Cardiac septum (tissue), 1 donor: ENCODE measurements at regions not wholly inside any gene's neighbourhood (a gene's known extent, or its start where the extent isn't known, plus 50 kb on each side); places are given as distances from the start of the nearest gene placed in this dataset.

Source experiments
- DNase-seq: peaks from one replicate; pipeline ENCODE4 v3.0.0-alpha.2; 2020; ENCODE audit warnings: low spot score
- intact Hi-C: fragments of 100-400 bp; cut with DNase I; formaldehyde crosslinking; loops from one replicate; pipeline ENCODE4 v1.14.0; 2022
- donor health status: DM: no; HTN: no; CAD: no.

DNA sequence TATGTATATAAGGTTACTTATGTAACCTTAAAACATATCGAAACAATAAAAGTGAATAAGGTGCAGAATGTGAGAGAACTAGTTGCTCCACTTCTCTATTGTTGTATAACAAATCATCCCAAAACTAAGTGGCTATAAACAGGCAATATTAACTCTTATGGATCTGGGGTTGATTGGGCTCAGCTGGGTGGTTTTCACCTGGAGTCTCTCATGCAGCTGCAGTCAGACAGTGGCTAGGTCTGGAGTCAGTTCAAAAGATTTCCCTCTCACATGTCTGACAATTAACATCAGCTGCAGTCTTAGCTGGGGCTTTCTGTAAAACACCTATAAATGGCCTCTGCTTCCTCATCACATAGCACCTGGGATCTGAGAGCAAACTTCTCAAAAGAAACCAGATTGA is 288.4 kb upstream of the SASH1 start:
- intact Hi-C loops: no loop called here
- no peak for DNase-seq

DNA sequence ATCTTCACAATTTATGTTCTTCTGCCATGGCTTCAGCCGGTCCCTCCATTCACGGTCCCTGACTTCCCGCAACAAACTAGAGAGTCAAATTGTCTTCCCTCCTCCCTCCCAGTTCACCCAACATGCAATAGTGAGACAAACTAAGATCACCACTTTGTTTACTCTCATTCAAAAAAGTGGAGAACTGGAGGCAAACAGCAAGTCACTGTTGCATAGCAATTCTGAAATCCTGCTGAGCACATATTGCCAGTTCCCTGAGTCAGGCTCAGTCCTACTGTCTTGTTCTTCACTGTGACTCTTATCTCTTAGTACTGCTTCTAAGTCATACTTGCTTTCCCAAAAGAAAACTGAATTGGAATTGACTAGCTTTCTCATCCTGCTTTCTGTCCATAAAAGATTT is 287.2 kb upstream of the SASH1 start:
- DNase-seq: no peak
- intact Hi-C loops: no loop called here

DNA sequence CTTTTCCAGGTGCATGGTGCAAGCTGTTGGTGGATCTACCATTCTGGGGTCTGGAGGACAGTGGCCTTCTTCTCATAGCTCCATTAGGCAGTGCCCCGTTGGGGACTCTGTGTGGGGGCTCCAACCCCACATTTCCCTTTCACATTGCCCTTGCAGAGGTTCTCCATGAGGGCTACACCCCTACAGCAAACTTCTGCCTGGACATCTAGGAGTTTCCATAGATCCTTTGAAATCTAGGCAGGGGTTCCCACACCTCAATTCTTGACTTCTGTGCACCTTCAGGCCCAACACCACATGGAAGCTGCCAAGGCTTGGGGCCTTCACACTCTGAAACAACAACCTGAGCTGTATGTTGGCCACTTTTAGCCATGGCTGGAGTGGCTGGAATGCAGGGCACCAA is 282.8 kb upstream of the SASH1 start:
- DNase-seq: no peak
- intact Hi-C loops: no loop called here

DNA sequence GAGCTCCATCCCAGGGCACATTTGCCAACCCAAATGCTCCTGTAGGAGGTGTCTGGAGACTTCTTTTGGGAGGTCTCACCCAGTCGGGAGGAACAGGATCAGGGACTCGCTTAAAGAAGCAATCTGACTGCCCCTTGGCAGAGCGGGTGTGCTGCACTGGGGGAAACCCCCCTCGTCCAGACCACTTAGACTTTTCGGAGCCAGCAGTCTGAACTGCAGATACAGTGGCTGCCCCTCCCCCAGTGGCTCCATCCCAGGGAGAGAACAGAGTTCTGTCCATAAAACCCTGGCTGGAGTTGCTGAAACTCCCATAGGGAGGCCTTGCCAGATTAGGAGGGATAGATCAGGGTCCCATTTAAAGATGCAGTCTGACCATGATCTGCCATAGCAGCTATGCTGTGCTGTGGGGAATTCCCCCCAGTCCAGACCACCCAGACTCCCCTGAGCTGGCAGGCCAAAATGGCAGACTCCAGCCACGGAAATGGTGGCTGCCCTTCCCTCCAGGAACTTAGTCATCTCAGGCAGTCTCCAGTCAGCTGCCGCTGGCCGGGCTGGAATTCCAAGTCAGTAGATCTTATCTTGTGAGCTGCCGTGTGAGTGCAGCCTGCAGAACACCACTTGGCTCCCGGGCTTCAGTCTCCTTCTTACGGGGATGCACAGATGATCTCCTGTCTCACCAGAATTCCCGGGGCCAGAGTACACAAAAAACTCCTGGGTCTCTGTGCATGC is 278.1 kb upstream of the SASH1 start:
- DNase-seq: no peak
- intact Hi-C loops: no loop called here

DNA sequence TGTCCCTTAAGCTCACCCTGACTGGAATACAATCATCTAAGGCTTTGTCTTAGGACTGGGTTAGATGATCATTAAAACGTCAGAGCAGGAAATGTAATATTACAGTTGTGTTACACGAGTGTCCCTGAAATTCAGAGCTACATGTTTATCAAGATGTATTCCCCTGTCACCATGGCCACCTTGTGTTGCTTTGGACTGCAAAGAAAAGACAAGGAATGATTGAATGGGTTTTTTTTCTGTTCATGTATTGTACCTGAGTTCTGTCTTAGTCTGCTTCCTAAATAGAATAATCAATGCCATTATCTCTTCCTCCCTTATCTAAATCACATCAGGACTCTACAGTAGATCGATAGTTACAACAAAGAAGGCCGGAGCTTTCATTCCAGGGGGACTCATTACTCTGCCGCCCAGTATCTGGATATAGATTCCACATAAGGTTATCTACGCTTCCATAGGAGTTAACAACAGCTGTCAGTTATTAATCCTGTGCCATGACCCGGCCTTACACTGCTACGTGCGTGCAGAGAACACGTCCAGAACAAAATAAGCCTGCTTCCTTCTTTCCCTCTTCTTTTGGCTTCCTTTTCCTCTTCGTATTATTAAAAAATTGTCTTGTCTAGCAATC is 274.1 kb upstream of the SASH1 start:
- intact Hi-C loops: no loop called here
- DNase-seq: no peak

DNA sequence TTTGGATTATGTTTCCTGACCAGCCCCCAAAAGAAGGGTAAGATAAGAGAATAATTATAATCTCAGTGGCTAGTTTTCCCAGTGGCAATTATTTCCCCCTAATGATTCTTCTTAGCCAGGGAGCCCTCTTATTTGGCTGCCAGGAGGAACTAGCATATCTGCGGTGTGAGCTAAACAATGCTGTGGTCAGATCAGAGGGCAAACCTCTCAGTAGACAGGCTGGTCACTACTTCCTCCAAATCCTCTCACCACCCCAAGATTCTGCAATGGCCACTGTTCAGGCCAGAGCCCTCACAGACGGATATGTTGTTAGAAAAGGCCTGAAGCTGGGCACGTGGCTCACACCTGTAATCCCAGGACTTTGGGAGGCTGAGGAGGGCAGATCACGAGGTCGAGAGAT is 273.4 kb upstream of the SASH1 start:
- intact Hi-C loops: no loop called here
- DNase-seq: no peak

DNA sequence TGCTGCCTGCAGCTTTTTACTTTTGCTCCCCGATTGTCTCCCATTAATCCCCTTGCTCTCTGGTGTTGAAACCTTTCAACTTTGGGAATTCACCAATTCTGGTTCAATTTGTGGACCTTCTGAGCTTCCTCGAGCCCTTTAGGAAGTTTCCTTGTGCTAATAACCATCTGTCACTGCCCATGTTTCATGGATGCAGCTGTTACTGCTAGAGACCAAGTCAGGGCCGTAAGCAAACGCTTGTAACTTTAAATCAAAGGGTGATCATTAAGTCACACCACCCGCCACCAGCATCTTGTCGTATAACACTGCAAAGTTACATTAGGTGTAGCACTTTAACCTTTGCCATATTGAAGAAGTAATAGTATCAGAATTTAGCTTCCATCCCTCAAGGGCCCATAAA is 268.3 kb upstream of the SASH1 start:
- intact Hi-C loops: no loop called here

DNA sequence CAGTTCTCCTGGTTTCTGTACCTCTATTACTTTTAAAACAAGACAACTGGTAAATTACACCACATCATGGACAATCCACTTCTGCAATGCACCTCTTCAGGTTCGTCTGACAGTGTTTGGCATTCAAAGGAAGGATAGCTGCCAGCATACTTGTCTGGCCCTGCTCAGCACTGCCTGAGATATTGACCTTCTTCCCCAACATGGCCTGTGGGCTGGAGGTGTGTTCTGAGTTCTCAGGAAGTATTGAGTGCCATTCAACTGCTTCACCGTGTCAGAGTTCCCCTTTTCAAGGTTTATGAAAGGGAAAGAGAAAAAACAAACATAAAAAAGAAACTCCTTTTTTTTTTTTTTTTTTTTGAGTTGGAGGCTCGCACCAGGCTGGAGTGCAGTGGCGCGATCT is 267.9 kb upstream of the SASH1 start:
- intact Hi-C loops: no loop called here
- DNase-seq: no peak

More for the DNA sequence above, 268.3 kb upstream of the SASH1 start:
- no peak for DNase-seq

DNA sequence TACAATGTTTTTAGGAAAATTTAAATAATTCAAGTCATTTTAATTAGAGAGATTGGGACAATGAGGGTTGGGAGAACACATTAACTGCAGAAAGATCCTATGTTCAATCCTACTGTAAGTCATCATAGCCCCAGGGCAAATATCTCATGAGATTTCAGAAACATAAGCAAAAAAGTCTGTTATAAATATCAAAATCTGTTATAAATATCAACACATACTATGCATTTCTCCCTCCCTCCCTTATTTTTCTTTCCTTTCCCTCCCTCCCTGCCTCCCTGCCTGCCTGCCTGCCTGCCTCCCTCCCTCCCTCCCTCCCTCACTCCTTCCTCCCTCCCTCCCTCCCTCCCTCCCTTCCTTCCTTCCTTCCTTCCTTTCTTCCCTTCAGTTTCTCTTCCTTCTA is 267.3 kb upstream of the SASH1 start:
- no peak for DNase-seq
- intact Hi-C loops: no loop called here

DNA sequence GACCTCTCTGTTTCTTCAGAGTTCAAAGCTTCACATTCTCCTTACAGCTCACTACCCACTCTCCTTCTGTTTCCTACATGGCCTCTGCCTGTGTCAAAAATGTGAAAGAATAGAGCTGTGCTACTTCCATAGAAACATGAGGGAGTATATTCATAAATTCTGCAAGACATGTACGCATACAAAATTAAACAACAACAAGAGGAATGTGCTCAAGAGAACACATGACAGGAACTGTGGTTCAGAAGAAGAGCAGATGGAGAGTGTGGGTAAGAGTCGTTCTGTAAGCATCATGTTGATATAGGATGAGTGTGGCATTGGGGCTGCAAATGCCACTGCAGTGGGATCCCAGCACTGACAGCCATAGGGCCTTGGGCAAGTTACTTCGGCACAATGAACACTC is 266.6 kb upstream of the SASH1 start:
- intact Hi-C loops: no loop called here
- DNase-seq: no peak

DNA sequence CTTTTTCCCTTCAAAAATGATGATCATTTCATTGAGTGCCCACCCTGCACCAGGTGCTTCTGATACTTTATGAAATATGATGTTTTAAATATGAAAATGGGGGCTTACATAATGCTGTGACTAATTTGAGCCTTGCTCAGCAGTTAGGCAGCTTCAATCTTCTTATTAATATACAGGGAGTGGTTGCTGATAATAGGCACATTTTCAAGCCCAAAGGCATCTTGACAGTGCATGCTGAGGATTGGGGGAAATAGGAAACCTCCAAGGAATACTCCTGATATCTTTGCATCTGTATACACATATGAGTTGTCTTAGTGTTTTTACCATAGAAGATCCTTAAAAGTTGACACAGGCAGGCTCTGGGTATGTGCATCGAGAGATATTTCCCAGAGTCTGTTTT is 262.3 kb upstream of the SASH1 start:
- intact Hi-C loops: no loop called here
- DNase-seq: no peak

DNA sequence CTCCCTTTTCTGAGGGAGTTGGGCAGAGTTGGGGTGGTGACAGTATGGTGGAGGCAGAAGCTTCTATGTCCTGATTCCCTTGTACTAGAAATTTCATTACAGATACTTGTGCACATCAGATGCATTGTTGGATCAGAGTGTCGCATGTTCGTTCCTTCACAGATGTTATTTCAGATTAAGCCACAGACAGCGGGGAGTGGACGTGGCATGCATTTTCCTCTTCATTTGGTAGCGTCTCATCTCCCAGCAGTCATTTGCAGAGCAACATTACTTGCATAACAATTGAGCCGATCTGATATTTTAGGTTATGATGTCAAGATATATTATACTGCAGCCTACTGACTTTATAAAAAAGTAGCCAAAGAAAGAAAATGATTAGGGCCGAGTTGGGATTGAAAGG is 261.6 kb upstream of the SASH1 start:
- no peak for DNase-seq

DNA sequence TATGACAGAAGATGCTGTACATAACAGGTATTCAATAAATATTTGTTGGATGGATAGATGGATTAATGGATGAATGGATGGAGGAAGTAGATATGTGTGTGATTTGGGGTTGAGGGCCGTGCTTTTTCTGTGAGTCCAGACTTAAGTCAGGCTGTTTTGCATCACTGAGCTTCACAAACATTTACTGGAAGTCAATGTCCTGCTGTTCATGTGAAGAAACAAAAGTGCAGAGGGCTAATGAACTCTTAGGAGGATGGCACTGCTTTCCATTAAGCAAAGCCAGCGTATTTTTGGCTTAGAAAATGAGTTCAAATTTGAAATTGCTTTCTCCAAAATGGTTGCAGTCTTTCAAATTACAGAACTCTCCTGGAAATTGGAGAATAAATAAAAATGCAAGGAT is 260.6 kb upstream of the SASH1 start:
- intact Hi-C loops: no loop called here
- no peak for DNase-seq

More for the DNA sequence above, 261.6 kb upstream of the SASH1 start:
- intact Hi-C loops: no loop called here

DNA sequence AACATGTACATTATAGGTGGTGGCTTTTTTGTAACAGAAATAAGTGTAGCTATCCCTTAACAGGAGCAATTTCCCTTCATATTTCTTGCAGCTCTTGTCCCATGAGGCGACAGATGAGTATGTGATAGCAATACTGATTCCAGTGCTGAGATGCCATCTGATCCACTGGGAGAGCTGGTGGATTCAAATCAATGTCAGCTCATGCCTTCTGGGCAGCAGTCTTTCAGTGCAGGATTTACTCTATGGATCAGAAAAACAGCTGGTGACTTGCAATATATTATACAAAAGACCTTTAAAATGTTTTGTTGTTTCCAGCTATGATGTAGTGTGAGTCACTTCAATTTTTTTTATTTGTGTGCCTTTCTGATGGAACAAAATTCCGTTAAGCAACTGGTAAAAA is 259.9 kb upstream of the SASH1 start:
- intact Hi-C loops: no loop called here
- no peak for DNase-seq

DNA sequence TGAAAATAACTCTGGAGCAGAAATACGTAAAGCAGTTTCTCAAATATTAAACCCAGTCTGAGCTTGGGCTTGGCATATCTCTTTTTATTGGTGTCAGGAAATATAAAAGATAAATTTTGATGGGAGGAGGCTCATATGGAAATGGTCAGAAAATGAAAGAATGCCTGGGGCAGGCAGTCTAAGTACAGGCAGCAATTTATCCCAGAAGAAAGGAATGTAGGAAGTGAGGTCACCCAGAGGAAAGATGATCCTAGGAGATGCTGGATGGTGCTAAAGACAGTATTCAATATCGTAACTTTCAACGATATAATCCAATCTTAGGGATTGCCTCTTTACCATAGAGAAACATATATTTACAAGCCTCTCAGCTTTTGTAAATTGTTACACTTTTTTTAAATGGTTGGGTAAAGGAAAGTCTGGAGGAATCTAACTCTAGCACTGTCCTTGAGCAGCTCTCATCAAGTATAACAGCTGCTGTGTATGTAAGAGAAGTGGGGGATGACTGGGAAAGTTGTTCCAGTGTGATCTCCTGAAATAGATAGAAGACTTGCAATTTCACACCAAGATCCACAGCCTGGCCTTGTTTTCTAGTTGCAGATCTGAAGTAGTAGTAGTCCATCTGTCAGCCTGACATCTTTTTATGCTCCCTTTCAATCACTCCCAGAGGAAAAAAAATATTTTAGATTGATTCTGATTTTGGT is 256.9 kb upstream of the SASH1 start:
- no peak for DNase-seq
- intact Hi-C loops: no loop called here

DNA sequence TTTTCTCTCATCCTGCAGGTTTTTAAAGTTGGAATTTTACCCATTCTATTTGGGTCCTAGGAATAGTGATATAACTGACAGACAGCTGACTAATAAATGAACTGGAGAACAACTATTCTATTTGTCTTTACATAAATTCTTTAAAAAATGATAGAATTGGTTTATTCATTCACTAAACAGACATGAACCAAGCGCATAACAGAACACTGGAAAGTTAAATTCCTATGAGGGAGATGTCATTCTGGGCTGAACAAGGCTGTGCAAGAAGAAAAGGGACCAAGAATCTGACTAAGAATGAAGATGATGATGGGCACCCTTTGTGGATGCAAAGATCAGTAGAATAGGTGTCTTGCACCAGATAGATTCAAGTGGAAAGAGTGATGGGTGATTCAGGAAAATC is 256.3 kb upstream of the SASH1 start:
- intact Hi-C loops: no loop called here

DNA sequence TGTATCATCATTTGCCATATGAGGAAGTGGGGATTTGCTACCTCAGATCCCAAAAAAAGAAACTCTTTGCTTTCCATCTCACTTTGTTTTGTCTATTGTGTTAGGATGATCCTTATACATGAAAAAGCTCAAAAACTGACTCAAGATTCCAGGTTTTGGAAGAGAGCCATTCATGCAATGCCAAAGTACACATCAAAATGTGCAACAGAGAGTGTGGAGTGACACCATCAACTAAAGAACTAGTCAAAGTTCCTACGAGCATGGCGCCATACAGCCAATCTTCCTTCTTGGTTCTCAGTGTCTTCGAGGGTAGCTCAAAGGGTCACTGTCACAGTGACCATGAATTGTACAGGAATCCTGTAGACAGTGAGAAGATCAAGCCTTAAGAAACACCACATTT is 255.8 kb upstream of the SASH1 start:
- intact Hi-C loops: no loop called here
- DNase-seq: no peak

More for the DNA sequence above, 256.3 kb upstream of the SASH1 start:
- no peak for DNase-seq

DNA sequence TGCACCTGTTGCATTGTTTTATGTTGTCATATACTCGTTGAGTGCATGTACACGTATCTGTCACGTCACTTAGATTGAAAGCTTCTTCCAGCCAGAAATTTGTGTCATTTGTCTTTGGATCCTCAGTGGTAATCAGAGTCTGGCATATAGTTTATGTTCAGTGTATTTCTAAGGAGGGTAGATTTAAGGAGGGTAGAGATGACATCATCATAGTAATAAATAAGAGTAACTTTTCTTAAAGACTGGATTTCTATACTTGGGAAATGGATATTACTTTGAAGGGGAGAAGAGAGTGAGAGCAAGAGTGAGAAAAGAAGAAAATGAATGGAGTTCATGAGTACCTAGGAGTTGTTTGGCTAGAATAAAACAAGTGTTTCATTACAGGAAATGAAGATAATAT is 255.0 kb upstream of the SASH1 start:
- intact Hi-C loops: no loop called here
- DNase-seq: no peak

DNA sequence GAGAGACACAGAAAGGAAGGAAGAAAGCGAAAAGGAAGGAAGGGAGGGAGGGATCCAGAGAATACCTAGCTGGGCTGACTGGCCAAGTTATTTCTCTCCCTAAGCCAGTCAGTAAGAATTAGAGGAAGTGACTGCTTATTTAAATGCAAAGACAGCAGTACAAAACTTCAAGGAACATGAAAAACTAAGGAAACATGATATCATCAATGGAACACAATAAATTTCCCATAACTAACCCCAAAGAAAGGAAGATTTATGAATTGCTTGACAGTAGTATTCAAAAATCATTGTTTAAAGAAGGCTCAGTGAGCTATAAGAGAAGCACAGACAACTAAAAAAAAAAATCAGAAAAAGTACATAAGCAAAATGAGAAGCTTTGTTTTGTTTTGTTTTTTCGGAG is 252.3 kb upstream of the SASH1 start:
- intact Hi-C loops: no loop called here
- no peak for DNase-seq

DNA sequence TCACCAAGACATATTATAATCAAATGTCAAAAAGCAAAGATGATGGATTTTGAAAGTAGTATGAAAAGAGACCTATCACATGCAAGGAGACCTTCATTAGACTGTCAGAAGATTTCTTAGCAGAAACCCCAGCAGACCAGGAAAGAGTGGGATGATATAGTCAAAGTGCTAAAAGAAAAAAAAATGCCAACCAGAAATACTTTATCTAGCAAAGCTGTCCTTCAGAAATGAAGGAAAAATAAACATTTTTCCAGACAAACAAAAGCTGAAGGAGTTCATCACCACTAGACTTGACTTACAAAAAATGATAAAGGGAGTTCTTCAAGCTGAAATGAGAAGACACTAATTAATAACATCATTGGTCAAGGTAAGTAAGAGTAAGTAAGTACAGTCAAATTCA is 251.2 kb upstream of the SASH1 start:
- DNase-seq: no peak
- intact Hi-C loops: no loop called here

DNA sequence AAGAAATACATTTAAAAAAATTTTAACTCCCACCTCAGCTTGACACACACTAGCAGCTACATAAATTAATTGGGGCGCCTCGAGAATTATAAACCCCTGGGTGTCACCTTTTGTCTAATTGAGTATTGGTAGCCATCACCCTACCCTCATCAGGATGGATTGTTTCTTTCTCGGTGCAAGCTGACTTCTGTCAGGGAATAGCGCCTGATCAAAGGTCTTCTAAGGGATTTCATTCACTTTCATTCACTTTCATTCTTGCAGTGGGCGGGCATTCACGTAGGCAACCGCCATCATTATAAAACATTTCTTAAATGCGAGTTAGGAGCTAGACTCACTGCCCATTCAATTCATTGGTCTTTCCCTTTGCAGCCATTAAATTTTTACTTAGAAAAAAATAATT is 239.2 kb upstream of the SASH1 start:
- intact Hi-C loops: no loop called here
- no peak for DNase-seq
